GM21717 (cell line): ENCODE measurements at regions not wholly inside any gene's neighbourhood (a gene's known extent, or its start where the extent isn't known, plus 50 kb on each side); places are given as distances from the start of the nearest gene placed in this dataset.
"Not testable (repeated sequence)": the region's sequence is repeated elsewhere in the genome, so short reads cannot be mapped to it uniquely, and the experiment has no call there.

Source experiments
- ATAC-seq: cut with Tn5 transposase; IDR thresholded peaks from one replicate; pipeline ENCODE4 v1.9.1; 2021; ENCODE audit warnings: mild to moderate bottlenecking, moderate library complexity; ENCODE audit not compliant: unreplicated experiment

DNA sequence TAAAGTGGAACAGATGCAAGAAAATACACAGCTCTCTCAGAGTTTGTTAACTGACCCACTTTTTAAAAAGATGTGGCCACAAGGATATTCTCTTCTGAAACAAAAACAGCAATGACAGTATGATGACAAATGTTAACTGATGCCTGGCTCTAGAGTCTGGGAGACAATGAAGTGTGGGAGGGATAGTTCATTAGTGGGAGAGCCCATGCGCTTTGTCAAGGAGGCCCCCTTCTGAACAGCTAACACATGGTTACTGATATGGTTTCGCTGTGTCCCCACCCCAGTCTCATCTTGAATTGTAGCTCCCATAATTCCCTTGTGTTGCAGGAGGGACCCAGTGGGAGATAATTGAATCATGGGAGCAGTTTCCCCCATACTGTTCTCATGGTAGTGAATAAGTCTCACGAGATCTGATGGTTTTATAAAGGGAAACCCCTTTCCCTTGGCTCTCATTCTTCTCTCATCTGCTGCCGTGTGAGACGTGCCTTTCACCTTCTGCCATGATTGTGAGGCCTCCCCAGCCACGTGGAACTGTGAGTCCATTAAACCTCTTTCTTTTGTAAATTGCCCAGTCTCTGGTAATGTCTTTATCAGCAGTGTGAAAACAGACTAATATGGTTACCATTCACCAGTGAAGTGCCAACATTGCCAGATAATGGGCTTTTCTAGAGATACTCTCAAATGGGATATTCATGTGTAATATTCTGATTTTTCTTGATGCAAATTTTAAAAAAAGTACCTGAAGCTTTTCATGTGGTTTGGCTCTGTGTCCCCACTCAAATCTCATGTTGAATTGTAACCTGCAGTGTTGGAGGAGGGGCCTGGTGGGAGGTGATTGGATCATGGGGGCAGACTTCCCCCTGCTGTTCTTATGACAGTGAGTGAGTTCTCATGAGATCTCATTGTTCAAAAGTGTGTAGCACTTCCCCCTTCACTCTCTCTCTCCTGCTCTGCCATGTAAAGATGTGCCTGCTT, 435.8 kb downstream of the SHISA9 start:
- ATAC-seq: not testable (repeated sequence)

- ATAC-seq: no peak
Observed at GRCh38 chr16:13338044-13338443, 436.6 kb downstream of the SHISA9 start.

- no peak for ATAC-seq
Observed at GRCh38 chr16:13342675-13343074, 441.3 kb downstream of the SHISA9 start.

DNA sequence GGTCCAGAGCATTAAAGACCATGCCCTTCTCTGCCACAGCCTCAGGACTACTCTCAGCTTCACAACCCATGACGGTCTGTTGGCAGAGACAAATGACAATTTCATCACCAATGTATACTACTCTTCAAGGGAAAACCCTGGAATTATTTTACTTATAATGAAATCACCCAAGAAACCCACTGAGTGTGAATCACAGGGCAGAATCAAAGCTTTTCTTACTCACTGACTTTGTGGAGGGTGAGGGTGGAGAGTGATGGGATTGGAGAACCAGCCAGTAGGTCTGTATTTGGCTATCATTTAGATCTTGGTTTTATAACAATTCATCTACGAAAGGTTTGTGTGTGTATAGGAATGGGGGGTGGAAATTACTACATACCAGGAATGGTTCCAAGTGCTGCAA, 442.6 kb downstream of the SHISA9 start:
- no peak for ATAC-seq

GRCh38 chr16:13348416-13348815, 447.0 kb downstream of the SHISA9 start:
- ATAC-seq: no peak

DNA sequence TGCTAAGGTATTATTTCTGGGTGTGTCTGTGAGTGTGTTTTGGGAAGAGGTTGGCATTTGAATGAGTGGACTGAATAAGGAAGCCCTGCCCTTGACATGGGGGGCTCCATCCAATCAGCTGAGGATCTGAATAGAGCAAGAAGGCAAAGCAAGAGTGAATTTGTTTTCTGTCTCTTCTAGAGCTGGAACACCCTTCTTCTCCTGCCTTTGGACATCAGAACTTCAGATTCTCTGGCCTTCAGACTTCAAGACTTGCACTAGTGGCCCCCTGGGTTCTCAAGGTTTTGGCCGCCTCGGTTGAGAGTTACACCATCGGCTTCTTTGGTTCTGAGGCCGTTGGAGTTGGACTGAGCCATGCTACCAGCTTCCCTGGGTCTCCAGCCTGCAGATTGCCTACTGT, 448.6 kb downstream of the SHISA9 start:
- no peak for ATAC-seq

- no peak for ATAC-seq
Observed at GRCh38 chr16:13351181-13351580, 449.8 kb downstream of the SHISA9 start.

DNA sequence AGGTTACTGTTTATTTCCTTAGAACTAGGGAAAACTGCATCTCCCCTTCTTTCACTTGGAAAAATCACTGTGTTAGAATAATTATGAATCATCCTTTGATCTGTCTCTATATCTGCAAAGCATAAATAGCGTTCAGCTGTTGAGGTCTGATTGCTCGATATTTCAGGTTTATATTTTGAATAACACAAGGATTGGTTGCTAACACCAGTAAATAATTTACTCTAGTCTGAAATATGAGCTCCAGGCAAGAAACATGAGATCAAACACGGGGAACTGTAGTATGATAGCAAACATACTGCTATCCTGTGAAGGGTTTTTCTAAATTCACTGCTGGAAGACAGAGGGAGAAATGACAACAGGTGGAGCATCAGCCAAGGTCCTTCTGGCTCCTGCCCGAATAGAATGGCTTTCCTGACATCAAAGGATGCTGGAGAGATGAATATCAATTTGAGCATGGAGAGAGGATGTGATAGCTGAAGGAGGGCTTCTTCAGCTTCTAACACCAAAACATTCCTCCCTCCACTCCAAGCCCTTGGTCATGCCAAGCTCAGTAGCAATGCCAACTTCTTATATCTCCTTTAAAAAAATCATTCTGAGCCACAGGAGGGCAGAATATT, 450.3 kb downstream of the SHISA9 start:
- no peak for ATAC-seq

- ATAC-seq: not testable (repeated sequence)
Observed at GRCh38 chr16:13352796-13353195, 451.4 kb downstream of the SHISA9 start.

DNA sequence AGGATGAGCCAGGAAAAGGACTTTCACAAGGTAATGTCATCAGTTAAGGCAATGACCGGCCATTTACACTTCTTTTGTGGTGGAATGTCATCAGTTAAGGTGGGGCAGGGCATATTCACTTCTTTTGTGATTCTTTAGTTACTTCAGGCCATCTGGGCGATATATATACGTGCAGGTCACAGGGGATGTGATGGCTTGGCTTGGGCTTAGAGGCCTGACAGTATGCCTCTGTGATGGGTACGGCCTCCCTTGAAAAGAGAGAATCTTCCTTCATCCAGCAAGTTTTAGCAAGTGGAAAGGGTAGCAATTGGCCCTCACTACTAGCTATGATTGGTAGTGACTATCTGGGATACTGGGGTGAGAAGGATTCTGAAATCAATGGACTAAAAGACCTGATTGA, 456.4 kb downstream of the SHISA9 start:
- ATAC-seq: not testable (repeated sequence)

DNA sequence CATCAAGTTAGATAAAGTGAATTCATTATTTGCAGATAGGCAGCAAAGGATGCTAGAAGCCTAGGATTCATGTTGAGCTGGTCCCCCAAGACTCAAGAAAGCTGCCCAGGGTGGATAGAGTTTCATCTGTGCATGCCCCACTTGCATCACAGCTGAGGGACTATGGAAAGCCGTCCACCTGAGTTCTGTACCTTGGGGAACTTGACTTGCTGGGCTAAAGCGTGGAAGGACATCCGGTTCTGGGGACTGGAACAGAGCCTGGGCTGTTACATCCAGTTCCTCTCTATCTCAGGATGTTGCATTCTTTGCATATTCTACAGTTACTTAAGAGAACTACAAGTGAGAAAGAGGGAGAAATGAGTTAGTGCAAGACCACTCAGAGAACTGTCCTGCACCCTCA, 458.4 kb downstream of the SHISA9 start:
- no peak for ATAC-seq

DNA sequence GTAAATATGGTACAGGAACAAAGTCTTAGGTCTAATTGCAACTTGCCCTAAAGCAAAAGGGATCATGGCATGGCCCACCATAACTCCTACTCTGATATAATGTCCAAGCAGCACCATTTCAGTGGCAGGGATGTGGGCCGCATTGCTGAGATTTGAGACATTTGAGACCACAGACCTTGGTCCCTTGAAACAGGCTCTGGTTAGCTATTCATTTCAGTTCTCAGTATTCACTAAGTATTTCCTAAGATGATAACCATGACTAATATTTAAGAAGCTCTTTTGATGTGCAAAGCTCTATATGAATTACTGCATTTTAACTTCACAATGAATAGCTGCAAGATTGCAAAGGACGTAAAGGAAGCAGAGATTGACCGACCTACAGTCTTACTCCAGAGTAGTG, 471.0 kb downstream of the SHISA9 start:
- ATAC-seq: no peak

DNA sequence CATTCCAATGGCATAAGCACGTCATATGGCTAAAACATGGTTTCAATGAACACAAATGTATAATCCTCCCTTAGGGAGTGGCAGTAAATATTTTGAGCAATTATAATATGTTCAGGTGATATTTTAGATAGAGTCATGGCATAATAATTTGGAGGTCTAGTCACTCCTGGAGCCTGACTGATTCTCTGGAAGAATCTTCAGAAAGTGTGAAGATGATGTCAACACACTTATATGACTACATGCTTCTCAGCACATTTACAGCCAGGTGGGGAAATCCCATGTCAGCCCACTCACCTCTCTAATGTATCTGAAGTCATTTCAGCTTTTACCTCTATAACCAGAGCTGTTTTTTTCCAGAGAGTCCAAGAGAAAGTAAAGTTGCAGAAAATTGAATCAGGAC, 474.8 kb downstream of the SHISA9 start:
- peak; percentile 59 for ATAC-seq

GRCh38 chr16:13377143-13377542, 475.7 kb downstream of the SHISA9 start:
- no peak for ATAC-seq

DNA sequence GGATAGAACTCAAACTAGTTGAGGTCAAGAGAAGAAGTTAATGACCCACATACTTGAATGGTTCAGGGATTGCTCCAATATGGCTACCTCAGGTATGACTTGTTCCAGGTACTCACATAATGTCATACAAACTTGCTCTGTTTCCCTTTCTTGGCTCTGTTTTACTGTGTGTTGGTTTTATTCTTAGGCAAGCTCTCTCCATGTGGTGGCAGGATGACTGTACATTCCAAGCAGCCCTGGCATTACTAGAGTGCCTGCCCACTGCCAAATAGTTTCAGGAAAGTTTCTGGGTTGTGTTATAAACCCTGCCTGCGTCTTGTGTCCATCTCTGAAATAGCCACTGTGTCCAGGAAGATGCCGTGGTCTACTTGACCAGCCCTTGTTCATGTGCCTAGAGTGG, 476.8 kb downstream of the SHISA9 start:
- ATAC-seq: no peak

DNA sequence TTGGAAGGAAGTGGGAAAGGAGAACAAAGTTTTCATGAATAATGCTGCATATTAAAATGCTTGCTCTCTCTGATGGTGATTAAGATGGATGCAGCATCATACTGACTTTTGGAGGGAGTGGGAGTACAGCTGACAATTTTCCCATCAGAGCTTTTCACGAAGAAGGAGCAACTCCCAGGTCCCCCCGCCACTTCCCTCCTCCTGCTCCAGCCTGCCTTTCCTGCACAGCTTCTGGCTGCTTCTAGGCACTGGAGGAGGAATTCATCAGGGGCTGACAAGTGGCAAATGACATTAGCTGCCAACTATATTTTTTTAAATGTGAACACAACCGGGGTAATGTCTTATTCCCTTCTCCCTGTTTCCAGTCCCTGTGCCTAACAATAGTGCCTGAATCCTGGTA, 477.9 kb downstream of the SHISA9 start:
- no peak for ATAC-seq

DNA sequence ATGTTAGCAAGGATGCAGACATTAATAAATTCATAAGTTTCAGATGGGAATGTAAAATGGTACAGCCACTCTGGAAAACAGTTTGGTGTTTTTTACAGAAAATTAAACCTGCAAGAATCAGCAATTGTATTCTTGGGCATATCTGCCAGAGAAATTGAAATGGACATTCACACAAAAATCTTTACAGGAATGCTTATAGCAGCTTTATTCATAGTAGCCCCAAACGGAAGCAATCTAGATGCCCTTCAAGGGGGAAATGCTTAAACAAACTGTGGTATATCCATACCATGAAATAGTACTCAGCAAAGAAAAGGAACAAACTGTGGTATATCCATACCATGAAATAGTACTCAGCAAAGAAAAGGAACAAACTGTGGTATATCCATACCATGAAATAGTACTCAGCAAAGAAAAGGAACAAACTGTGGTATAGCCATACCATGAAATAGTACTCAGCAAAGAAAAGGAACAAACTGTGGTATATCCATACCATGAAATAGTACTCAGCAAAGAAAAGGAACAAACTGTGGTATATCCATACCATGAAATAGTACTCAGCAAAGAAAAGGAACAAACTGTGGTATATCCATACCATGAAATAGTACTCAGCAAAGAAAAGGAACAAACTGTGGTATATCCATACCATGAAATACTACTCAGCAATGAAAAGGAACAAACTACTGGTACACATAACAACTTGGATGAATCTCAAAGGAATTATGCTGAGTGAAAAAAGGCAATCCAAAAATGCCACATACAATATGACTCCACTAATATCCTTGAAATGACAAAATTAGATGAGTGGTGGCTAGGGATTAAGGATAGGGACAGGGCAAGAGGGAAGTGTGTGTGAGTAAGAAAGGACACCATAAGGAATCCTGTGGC, 484.0 kb downstream of the SHISA9 start:
- ATAC-seq: not testable (repeated sequence)

DNA sequence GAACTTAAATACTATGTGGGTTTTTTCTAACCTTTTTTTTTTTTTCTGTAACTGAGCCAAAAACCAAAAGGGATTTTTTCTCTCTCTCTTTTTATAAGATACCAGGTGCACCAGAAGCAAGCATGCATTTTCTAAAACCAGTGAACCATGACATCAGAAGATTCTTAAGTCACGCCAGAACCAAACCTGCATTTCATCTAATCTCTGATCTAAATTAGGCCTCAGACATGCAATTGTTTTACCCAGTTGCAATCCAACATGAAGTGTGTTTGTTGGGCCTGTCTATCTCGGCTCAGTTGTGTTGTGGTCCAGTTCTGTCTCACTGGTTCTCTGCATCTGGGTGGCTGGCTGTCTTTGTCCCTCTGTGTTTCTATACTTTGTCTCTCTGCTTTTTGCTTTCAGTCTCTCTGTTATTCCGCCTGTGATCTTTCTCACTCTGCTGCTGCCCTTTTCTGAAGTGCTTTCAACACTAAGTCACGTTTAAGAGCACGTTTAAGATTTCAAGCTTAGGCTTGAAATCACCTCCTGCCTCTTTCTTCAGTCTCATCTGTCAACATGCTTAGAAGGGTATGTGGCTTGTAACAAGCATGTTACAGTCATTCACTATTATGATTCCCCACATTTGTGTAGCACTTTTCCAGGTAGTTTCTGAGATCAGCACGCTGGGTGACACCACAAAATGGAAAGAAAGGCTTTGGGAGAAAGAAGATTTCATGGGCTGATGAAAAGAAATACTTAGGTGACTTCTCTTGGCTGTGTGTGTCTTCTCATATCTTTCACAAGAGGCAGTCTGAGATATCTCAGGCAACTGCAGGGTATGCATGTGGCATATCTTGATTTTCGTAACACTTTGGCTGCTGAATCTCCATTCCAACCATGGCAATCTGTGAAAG, 488.9 kb downstream of the SHISA9 start:
- peak; percentile 59 for ATAC-seq

- no peak for ATAC-seq
Observed at GRCh38 chr16:13390986-13391305, 489.5 kb downstream of the SHISA9 start.

- no peak for ATAC-seq
Observed at GRCh38 chr16:13391337-13391736, 489.9 kb downstream of the SHISA9 start.
